Activated CD8-positive, alpha-beta memory T cell treated with anti-CD3 and anti-CD28 coated beads, Interleukin-2, amount 50 U/mL, for 48 hours (primary cell): ENCODE measurements at regions not wholly inside any gene's neighbourhood (a gene's known extent, or its start where the extent isn't known, plus 50 kb on each side); places are given as distances from the start of the nearest gene placed in this dataset.
"Not testable (repeated sequence)": the region's sequence is repeated elsewhere in the genome, so short reads cannot be mapped to it uniquely, and the experiment has no call there.

Source experiments
- DNase-seq: peaks from one replicate; pipeline ENCODE4 v3.0.0-alpha.2; 2020

DNA sequence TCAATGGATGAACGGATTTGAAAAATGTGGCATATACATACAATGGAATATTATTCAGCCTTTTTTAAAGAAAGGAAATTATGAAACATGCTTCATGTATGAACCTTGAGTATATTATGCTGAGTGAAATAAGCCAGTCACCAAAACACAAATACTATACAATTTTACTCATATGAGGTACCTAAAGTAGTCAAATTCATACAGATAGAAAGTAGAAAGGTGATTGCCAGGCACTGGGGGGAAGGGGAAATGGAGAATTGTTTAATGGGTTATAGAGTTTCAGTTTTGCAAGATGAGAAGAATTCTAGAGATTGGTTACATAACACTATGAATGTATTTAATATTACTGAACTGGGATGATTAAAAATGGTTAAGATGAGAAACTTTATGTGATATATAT is 171.4 kb downstream of the TMTC3 start:
- DNase-seq = no peak

DNA sequence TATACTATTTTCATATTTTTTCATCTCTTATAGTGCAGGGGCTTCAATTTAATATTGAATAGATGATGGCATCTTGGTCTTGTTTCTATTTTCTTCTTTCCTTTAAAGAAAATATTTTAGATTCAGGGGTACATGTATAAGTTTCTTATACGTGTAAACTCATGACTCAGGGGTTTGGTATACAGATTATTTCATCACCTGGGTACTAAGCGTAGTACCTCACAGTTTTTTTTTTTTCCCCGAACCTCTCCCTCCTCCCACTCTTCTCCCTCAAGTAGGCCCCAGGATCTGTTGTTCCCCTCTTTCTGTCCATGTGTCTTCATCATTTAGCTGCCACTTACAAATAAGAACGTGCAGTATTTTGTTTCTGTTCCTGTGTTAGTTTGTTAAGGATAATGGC is 172.6 kb downstream of the TMTC3 start:
- no peak for DNase-seq

DNA sequence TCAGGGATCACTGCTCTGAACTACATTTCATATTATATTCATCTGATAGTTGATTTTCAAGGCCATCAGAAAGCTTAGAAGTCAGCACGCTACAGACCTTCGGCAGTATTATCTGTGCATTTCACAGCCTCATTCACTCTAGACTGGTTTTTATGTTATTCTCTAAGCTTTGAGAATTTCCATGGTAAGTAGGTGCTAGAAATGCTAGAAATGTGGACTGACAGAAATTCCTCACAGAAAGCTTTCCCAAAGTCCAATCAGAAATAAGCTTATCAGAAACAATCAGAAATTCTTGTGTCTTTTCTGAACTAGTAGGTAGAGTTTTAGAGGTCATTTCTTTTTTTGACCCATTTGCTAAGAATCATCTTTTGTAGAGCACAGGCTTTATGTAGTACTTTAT is 176.6 kb downstream of the TMTC3 start:
- DNase-seq = no peak

DNA sequence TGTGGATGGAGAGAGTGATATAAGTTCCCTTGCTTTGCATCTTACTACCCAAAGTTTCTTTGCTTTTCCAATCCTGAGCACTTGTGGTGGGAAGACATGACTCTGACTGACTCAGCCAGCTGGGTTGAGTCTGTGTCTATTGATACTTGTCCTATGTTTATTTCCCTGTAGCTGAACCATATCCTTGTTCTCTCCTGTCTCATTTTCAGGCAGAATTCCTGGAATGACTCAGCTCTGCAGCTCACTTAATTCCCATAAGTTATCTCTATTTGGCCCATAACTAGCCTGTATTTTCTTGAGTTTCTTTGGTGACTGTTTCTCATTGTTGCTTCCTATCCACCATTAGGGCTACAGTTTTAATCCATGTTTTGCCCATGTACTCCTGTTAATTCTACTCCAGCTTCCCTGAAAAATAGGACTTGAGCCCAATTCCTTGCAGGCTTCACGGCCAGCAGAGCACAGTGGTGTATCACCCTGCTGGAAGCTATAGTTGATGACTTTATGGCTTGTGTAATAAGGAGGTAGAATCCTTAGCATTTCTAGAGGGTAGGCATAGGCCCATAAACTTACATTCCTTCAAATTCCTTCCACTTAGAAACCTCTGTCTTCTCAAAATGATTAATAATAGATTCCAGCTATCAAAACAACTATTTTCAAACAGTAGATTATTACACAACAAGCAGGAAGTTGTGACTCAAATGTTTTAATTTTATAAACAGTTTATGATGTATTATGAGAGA is 183.1 kb downstream of the TMTC3 start:
- no peak for DNase-seq

DNA sequence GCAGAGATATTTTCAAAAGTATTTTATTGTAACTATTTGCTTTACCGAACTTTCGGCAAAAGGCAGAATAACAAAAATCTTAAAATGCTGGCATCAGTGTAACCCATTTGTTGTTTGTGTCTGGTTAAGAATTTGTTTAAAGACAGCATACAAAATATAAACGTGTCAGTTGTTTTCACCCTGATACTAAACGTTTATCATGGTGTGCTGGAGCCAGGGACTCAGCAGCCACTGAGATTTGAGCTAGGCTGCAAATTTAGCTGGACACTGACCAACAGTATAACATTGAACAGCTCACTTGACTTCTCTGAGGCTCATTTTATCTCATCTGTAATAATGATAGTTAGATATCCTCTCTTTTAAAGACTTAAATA is 183.7 kb downstream of the TMTC3 start:
- no peak for DNase-seq

DNA sequence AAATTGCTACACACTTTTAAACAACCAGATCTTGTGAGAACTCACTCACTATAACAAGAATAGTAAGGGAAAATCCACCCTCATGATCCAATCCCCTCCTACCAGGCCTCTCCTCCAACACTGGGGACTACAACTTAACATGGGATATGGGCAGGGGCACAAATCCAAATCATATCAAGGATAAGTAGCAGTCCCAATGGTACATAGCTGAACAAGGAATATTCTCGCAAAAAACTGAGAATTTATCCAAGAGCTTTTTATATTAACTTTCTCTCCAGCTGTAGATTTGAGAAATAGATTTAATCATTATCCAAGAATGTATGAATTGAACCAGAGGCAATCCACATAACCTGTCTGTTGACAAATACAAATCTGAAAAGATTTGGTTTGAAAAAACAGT is 185.2 kb downstream of the TMTC3 start:
- DNase-seq = no peak

DNA sequence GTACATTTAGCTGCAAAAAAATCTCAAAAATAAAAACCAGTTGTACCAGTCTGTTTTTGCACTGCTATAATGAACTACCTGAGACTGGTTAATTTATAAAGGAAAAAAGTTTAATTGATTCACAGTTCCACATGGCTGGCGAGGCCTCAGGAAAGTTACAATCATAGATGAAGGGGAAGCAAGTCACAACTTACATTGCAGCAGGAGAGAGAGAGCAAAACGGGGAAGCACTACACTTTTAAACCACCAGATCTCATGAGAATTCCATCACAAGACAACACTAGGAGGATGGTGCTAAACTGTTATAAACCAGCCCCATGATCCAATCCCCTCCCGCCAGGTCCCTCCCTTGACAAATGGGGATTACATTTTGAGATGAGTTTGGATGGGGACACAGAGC is 186.0 kb downstream of the TMTC3 start:
- DNase-seq = no peak

DNA sequence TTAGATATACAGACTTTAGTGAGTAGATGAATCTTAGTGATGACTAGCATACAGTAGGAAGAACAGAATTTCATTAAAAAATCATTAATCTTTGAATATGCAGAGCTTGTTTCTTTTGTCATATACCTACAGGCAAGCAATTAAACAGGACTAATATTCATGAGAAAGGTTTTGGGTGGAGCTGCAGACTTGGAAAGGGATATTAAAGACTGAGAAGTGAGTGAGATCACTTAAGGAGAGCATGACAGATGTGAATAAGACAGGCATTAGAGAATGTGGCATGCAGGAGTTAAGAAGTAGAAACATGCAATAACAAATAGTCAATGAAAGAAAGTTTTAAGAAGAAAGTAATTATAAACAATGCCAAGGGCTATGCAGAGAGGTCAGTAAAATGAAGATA is 187.7 kb downstream of the TMTC3 start:
- DNase-seq = no peak

DNA sequence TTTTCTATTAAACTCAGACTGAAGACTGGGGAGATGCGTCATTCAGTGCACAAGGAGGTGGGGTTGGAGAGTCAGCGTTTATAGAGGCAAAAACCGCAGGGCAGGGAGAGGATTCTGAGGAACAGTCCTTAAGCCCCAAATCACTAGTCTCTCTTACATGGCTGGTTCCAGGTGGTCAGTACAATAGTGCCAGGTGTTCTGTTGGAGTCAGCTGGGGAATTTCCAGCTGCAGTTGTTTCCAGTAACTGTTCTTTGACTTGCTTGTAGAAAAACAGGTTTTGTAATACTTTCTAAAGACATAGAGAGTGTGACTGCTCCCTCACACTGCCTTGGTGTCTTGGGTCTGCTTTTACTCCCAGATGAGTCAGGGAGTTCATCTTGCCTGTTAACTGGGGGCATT is 192.2 kb downstream of the TMTC3 start:
- no peak for DNase-seq

DNA sequence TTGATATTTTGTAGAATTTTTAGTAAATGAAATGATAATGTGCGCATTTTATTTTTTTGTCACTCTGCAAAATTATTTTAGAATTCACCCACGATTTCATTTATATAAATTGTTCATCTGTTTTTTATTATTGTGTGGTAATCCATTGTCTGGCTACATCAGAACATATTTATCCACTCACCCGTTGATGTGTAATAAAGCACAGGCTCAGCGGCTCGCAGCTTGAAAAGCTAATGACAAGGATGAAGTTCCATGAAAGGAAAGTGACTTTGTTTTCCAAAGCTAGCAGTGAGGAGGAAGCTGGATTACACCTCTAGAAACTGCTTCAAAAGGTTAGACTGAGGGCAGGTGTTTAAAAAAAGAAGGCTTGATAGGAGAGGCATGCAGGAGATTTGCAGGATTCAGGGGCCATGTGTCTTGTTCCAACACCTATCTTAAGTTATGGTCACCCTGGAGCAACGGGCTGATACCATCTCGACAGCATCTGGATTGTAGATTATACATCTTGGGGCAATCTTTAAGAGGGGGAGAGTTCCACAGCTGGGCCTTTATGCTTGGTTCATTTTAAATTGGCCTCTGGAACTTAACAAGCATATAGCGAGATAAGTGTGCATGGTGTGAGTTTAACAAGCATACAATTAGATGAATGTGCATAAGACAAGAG is 194.1 kb downstream of the TMTC3 start:
- no peak for DNase-seq

DNA sequence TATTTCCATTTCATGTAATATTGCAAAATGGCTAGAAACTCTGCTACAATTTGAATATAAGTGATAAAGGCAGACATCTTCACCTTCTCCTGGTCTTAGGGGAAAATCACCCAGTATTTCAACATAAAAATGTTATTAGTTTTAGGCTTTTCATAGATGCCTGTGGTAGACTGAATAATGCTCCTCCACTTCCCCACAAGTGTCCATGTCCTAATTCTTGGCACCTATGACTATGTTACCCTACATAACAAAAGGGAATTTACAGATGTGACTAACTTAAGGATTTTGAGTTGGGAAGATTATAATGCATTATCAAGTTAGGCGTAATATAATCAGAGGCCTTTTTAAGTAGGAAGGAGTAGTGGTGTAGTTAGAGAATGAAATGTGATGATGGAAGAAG is 196.4 kb downstream of the TMTC3 start:
- no peak for DNase-seq

DNA sequence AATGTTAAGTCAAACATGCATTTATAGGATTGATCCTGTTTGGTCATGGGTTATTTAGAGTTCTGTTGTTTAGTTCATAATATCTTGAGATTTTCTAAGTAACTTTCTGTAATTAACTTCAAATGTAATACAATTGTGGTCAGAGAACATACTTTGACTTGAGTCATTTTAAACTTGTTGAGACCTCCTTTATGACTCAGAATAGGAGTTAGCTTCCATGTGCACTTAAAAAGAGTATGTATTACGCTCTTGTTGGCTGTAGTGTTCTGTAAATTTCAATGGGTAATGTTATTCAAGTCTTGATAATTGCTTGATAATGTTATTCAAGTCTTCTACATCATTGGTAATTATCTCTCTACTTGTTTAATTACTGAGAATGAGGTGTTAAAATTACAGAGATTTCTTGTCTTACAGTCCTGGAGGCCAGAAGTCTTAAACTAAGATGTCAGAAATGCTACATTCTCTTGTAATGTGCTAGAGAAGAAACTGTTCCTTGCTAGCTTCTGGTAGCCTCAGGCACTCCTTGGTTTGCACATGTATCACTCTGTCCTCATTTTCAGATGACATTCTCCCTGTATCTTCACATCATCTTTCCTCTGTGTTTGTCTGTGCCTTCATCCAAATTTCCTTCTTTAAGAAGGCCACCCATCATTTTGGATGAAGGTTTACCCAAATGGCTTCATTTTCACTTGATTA is 197.3 kb downstream of the TMTC3 start:
- DNase-seq = no peak

DNA sequence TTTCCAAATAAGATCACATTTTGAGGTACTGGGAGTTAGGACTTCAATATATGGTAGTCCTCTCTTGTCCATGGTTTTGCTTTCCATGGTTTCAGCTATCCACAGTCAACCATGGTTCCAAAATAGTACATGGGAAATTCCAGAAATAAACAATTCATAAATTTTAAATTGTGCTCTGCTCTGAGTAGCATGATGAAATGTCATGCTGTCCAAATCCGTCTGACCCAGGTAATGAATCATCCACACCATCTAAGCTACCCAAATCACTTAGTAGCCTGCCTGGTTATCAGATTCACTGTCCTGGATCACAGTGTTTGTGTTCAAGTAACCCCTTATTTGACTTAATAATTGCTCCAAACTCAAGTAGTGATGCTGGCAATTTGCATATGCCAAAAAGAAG is 197.9 kb downstream of the TMTC3 start:
- no peak for DNase-seq

DNA sequence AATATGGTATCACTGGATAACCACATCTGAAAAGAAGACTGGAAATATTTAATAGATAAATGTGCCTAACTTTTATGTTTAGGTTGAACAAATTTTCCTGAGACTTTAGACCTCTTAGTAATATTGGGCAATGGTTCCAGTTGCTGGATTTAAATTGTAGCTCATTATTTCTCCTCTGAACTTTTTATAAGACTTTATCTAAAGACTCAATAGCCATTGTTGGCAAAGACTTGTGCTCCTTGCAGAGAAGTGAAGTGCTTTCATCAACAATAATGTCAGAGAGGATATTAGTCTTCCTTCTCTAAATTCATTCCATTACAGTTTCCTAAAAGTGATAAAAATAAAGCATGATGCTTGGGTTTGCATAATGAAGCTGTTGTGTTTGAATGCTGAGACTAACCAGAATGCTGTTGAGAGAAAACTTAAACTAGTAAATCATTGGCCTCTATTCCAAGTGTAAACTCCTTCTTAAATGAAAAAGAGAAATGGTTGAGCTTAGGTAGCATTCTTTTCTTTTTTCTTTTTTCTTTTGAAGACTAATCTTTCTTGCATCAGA is 200.2 kb downstream of the TMTC3 start:
- no peak for DNase-seq

DNA sequence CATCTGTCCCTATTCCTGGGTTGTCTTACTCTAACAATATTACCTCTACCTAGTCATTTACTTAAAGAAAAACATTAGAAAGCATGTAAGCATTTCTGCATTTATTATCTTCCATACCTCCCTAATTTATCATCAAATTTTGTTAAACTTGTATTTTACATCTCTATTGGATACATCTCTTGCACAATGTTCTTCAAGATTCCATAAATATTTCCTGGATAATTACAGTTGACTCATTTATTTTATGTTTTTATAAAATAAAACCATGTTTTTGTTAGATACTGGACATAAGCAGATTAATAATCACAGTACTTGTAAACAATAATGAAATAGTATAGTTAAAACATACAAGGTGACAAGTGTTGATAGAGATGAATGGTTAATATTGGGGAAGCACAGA is 209.0 kb downstream of the TMTC3 start:
- DNase-seq = no peak

DNA sequence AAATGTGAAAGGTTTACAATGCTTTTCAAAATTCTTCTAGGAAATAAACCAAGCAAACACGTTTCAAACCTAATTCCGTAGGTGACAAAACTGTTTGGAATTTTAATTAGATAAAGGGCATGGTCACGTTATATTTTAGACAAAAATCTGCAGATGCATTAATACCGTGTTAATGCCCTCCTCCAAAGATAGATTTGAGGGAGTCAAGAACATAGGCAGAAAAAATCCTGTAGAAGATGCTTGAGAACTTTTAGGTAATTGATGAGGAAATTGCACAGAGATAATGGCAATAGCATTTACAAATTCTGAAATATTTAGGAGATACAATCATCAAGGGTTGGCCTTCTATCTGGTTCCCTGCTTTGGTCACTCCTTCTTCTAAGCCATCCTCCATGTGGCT is 212.6 kb downstream of the TMTC3 start:
- DNase-seq = no peak

DNA sequence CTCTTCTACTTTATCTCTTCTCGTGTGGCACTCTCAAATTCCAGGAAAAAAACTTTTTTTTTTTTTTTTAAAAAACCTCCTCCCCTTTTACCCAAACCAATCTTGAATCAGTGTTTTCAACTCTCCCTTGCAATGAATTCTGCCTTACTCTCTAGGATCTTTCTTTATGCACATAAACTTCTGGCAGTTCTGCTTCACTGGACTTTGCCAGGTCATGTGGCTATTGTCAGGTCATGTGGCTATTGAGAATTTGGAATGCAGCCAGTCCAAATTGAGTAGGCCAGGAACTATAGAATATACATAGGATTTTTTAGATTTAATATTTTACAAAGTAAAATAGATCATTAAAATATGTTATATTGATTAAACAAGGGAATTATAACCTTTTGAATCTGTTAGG is 218.2 kb downstream of the TMTC3 start:
- no peak for DNase-seq

DNA sequence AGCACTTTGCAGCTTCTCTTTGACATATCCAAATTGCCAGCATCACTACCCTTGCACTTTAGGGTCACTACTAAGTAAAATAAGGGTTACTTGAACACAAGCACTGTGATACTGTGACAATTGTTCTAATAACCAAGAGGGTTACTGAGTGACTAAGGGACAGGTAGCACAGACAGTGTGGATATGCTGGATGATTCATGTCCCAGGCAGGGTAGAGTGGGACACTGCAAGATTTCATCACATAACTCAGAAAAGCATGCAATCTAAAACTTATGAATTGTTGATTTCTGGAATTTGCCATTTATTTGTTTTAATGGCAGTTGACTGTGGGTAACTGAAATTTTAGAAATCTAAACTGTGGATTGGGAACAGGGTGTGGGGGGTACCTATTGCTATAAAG is 218.8 kb downstream of the KITLG start:
- DNase-seq = no peak

DNA sequence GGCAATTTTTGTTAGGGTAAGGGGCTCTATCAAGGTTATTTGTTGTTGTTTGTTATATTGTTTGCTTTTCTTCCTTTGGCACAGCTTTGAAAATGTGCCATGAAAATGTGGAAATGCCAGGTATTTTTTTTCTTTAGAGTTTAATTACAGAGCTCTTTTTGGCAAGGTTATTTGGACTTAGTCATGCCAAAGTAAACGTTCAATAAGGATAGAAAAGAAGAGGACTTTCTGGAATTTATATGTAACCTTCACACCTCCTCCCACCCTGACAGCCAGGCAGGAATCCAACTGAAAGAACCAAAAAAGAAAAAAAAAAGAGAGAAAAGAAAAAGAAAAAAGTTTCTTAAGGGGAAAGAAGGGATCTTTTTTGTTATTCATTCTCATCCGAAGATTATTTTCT is 217.8 kb downstream of the KITLG start:
- no peak for DNase-seq

DNA sequence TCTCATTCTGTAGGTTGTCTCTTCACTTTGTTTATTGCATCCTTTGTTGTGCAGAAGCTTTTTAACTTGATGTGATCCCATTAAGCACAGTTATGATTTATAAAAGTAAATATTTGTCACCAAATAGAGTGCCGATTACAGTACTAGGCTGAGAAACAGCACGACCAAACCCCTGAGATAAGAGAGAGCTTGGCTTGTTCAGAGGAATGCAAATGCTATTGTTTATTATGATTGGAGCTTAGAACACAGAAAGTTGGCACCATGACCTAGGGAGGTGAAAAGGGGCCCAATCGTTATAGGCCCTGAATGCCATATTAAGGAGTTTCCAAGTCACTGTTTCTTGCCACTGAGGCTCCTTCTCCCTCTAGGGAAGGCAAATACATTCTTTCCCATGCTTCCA is 214.9 kb downstream of the KITLG start:
- DNase-seq = no peak

DNA sequence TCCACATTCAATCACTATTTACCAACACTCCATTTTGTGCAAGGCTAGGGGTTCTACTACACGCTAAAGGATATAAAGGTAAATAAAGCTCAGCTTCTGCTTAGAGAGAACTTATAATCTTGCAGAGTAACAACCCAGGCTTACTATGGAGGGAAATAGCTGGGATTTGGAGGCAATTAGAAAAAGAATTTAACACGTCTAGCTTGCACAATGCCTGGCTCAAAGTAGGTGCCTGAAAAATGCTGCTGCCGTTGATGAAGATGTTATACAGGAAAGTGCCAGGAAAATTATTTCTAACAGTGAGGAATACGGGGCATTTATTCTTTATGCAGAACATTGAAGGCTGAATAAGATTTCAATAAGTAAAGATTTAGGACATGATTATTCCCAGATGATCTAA is 214.2 kb downstream of the KITLG start:
- no peak for DNase-seq

DNA sequence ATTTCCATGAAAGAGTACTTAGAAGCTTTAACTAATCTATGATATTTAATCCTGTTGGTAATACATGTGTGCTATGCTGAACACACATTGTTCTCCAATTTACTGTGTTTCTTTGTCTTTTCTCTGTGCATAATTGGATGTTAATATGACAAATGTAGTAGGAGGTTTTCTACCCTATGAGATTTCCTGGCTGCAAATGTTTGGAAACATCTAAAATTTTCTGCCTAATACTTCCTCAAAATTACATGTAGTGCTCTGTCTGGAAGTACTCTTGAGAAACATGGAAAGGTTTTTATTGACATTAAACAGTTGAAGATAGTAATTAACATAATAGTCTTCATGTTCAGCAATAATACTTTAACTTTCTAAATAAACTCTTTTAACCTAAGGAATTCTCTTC is 213.0 kb downstream of the KITLG start:
- DNase-seq = no peak

DNA sequence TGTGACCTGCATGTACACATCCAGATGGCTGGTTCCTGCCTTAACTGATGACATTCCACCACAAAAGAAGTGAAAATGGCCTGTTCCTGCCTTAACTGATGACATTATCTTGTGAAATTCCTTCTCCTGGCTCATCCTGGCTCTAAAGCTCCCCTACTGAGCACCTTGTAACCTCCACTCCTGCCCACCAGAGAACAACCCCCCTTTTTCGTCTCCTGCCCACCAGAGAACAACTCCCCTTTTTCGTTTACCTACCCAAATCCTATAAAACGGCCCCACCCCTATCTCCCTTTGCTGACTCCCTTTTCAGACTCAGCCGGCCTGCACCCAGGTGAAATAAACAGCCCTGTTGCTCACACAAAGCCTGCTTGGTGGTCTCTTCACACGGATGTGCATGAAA is 212.2 kb downstream of the KITLG start:
- not testable (repeated sequence) for DNase-seq
